Epithelial cell of esophagus (primary cell): ENCODE measurements at regions not wholly inside any gene's neighbourhood (a gene's known extent, or its start where the extent isn't known, plus 50 kb on each side); places are given as distances from the start of the nearest gene placed in this dataset.

ENCODE experiments used
- DNase-seq: peaks from one replicate; pipeline ENCODE4 v3.0.0; 2010; ENCODE audit warnings: low read depth
- H3K4me3 ChIP-seq: 2 replicates; pipeline ENCODE4 v1.5.1; 2011; ENCODE audit warnings: mild to moderate bottlenecking, low read length, control low read depth
- TF ChIP-seq, protein P1 (sequence below): IDR thresholded peaks from 2 replicates; pipeline ENCODE4 v1.5.1; 2011; ENCODE audit warnings: low read depth, mild to moderate bottlenecking, low read length, control low read depth, inconsistent platforms; ENCODE audit not compliant: insufficient read depth; ENCODE audit errors: missing control alignments

DNA sequence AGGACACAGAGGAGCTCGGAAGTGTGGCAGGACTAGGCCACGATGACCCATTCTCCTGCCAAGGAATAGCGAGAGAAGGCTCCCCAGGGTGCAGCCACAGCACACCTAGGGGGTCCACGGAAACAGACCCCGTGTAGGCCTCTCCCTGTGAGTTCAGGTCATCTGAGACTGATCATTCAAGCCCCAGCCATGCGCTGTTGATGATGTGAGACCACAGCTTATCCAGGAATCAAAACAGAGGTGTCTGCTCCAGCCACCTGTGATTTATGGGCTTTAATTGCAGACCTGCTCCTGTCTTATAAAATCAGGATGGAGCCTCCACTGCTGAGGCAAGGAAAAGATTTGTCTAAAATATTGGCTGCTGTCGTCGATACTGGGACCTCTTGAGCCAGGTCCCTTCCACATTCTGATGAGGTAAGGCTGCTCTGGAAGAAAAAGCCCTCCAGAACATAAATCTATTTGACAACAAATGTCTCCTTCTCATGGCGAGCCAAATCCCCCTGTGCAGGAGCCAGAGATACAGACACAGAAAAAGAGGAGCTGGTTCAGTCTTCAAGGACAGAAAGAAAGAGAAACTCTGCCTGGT, 186.7 kb downstream of the TJP1 start:
- TF ChIP-seq, protein P1, sequence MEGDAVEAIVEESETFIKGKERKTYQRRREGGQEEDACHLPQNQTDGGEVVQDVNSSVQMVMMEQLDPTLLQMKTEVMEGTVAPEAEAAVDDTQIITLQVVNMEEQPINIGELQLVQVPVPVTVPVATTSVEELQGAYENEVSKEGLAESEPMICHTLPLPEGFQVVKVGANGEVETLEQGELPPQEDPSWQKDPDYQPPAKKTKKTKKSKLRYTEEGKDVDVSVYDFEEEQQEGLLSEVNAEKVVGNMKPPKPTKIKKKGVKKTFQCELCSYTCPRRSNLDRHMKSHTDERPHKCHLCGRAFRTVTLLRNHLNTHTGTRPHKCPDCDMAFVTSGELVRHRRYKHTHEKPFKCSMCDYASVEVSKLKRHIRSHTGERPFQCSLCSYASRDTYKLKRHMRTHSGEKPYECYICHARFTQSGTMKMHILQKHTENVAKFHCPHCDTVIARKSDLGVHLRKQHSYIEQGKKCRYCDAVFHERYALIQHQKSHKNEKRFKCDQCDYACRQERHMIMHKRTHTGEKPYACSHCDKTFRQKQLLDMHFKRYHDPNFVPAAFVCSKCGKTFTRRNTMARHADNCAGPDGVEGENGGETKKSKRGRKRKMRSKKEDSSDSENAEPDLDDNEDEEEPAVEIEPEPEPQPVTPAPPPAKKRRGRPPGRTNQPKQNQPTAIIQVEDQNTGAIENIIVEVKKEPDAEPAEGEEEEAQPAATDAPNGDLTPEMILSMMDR: no peak
- no peak for DNase-seq
- H3K4me3 ChIP-seq: no peak overlapping the region

DNA sequence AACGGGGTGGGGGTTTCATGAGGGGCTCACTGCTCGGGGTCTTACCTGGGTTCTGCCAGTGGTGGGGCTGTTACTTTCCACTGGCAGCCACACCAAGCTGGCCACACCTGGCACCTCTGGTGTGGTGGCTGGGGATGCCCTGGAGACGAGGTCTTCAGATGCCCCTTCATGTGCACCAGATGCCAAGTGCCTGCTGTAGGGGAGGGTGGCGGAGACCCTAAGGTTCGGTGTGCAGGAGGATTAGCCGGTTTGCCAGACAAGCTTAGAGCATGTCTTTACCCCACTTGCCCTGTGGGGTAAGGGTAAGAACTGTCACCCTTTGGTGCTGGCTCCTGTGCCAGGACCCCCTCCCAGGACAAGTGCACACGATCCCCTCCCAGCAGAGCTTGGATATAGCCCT, 188.3 kb downstream of the TJP1 start:
- no peak overlapping the region for H3K4me3 ChIP-seq
- TF ChIP-seq, protein P1: no peak
- DNase-seq: no peak

DNA sequence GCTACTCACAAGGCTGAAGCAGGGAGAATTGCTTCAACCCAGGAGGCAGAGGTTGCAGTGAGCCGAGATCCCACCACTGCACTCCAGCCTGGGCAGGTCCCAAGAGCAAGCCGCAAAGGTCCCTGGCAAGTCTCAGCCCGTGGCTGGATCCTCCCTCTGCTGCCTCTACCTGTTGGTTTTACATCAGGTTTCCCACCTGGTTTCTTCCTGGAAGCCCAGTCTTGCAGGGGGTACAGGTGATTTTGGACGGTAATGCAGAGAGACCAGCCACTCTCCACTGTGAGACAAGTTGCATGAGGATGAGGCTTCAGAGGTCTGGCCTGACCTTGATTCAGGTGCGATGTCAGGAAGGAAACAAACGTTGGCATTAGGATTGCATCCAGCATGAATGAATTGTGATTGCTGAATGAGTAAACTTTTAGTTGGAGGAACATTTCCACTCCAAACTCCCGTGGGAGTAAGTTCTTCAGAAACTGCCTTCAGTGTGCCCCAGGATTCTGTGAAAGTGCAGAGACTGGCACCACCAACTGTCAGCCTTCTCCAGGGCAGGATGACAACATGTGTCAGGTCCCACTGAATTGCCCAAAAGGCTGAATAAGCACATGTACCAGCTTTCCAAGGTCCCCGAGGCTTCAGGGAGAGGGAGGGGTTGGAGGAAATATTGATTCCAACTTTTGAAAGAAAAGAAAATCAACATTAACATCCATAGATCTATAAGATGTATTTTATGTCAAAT, 189.4 kb downstream of the TJP1 start:
- H3K4me3 ChIP-seq: no peak overlapping the region
- no peak for DNase-seq
- TF ChIP-seq, protein P1: no peak

DNA sequence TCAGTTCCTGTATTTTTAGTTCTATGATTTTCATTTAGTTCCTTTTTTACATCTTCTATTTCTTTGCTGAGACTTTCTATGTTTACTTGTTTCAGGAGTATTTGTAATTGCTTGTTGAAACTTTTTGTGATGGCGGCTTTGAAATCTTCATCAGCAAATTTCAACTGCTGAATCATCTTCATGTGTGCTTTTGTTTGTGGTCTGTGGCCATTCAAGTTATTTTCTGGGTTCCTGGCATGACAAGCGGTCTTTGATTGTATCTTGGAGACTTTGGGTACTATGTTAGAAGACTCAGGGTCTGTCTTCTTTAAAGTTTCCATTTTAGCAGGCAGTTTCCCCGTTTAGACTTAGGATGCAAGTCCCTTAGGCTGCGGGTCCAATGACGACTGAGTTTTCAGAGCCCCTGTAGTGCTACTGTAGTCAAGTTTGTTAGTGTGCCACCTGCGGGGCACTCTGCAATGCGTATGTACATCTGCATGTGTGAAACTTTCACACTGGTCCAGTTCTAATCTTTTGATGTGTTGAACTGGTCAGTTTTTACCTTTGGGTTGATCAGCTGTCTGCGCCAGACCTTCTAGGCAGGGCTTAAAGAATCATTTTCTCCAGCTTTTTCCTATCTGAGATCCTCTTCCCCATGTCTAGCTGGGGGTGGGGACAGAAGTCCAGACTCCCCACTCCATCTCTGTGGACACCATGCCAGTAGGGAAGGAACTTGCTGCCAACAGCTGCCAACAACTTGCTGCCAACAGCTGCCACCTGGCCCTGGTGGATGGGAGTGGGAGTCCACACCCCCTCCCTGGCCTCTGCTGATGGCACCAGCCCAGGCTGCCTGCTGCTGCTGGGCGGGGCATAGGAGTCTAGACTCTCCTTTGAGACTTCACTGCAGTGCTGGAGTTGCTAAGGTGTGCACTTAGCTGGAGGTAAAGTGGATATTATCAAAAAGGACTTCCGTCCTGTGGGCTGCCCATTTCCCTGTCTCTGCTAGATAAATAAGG, 190.9 kb downstream of the TJP1 start:
- no peak for DNase-seq
- H3K4me3 ChIP-seq: no peak overlapping the region
- TF ChIP-seq, protein P1: no peak

DNA sequence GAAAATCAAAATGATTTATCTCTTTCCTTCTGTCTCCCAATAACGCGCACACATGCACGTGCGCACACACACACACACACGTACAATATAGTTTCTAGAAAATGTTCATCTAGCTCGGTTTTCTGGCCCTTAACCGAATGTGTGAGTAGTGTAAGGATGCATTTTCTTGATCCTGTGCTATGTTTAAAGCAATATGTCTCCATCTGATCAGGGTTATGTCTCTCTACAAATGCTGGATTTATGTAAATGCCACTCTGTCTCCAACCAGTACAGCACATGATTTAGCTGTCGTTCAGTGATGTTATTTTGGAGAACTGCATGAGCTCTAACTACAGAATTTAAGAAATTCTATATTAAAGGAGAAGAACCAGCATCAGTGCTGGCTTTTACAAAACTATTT, 198.0 kb downstream of the TJP1 start:
- no peak for DNase-seq
- TF ChIP-seq, protein P1: no peak
- H3K4me3 ChIP-seq: no peak overlapping the region

DNA sequence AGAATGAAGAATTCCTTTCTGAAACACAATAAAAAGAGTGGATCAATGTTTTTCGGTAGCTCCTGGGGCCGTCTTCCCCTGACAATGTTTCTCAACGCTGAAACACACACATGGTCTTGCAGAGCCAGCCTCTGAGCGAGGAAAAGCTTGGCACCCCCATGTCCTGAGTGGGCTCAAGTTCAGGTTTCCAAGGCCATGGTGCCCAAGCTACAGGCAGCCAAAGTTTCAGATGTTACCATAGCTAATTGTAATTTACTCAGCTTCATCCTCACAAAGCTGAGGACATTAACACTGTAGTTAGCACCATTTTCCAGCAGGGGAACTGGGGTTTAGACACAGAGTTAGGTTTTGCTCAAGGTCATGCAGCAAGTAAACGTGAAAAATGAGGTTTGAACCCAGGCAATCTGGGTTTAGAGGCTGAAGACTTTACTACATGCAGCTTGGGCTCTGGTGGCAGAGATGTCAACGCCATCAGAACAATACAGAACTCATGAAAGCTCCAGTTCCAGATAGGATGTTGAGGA, 199.1 kb downstream of the TJP1 start:
- no peak overlapping the region for H3K4me3 ChIP-seq
- no peak for DNase-seq
- TF ChIP-seq, protein P1: no peak
